ENCODE measurements at regions not wholly inside any gene's neighbourhood (a gene's known extent, or its start where the extent isn't known, plus 50 kb on each side); places are given as distances from the start of the nearest gene placed in this dataset.
"Not testable (repeated sequence)": the region's sequence is repeated elsewhere in the genome, so short reads cannot be mapped to it uniquely, and the experiment has no call there.

- DNase-seq: no peak
These were observed 102.6 kb downstream of the PLG start for GRCh38 chr6:160804639-160805038.

- no peak for DNase-seq
These were observed 106.2 kb downstream of the PLG start for GRCh38 chr6:160808263-160808662.

DNA sequence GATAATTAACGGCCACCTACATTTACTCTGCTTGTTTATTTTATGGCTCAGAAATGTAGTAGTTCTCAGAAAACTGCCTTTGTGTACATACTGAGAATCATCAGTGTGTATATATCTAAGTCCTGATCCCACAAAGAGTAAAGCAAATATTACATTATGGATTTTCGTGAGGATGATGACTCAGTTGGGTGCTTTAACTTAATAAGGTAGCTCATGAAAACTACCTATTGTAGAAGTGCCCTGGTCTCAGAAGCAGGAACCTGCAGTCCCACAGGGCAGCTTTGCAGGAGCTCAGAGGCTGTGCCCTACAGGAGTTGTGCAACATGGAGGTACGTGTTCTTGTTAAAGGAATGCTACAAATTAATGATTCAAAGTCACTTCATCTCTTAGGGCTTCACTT is 108.2 kb downstream of the PLG start:
- no peak for DNase-seq

GRCh38 chr6:160812097-160812496 is 110.1 kb downstream of the PLG start:
- no peak for DNase-seq

DNA sequence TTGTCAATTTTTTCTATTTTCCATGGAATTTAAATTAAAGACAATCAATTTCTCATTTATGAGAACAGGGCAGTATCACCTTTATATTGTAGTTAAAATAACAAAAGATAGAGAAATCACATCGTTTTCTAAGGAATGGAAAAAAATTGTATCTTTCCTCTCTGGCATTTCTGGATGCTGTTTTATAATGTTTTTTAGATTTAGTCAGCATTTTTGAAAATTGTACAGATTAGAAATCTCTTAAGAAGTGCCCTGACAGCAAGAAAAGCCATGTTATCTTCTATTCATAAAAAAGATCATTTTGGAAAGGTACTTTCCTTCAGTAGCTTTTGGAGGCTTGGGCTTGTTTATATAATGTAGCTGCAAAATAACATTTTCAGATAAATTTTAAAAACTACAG is 116.9 kb downstream of the PLG start:
- DNase-seq: no peak

DNA sequence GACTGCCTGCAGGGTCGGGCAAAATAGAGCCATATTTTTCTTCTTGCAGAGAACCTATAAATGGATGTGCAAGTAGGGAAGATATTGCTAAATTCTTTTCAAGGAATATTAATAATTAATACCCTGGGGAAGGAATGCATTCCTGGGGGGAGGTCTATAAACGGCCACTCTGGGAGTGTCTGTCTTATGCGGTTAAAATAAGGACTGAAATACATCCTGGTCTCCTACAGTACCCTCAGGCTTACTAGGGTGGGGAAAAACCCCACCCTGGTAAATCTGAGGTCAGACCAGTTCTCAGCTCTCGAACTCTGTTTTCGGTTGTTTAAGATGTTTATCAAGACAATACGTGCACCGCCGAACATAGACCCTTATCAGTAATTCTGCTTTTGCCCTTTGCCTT is 118.6 kb downstream of the PLG start:
- not testable (repeated sequence) for DNase-seq

DNA sequence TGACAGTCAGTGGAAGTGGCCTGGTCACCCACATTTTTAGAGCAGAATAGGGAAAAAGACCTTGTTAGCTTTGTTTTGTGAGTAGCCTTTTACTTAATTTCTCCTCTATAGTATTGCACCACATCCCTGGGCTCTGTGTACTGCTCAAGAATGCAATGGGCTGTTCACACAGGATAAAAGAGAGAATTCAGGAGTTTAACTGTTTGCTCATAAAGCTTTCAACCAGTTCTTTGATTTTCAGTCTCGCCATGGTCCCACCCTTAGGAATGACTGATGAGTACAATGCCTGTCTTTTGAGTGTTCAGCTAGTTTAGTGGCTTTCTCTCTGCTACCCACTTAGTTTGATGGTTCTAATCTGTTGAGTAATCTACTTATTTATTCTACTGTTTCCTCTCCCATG is 129.7 kb downstream of the PLG start:
- DNase-seq: no peak

DNA sequence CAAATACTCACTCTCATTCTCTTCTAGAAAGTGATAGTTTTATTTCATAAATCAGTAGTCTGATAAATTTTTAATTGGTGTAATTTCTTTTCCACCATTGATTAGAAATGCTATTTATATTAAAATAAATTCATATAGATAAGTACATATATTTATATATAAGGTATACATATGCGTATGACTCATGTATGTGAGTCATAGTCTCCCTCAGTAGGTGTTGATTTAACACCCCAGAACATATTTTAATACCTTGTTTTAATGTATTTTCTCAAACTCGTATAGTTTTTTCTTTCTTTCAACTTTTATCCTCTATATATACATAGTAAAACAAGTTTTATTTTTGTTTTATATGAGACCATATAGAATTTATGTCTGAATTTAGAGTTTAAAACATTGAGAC is 130.4 kb downstream of the PLG start:
- DNase-seq: no peak

DNA sequence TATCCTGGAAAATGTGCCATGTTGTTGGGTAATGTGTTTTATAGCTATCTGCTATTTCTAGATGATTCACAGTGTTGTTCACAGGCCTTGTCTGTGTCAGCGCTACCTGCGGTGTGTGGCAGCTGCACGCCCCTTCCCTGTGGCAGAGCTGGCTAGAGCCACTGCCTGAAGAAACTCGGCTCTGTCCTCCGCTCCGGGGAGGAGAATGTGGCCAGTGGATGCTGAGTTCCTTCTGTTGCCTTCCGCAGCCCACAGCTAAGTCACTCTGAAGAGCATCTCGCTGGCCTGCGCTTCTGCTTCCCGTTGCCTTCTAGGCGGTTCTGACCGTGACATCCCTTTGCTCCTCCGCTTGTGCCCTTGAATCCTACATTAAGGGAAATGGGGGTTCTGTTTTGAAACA is 135.1 kb downstream of the PLG start:
- DNase-seq: no peak

- DNase-seq: no peak
These were observed 140.5 kb upstream of the MAP3K4 start for GRCh38 chr6:160851031-160851430.

- DNase-seq: no peak
These were observed 137.6 kb upstream of the MAP3K4 start for GRCh38 chr6:160853946-160854345.

- DNase-seq: no peak
These were observed 132.7 kb upstream of the MAP3K4 start for GRCh38 chr6:160858886-160859285.

GRCh38 chr6:160859822-160860221 is 131.7 kb upstream of the MAP3K4 start:
- no peak for DNase-seq

DNA sequence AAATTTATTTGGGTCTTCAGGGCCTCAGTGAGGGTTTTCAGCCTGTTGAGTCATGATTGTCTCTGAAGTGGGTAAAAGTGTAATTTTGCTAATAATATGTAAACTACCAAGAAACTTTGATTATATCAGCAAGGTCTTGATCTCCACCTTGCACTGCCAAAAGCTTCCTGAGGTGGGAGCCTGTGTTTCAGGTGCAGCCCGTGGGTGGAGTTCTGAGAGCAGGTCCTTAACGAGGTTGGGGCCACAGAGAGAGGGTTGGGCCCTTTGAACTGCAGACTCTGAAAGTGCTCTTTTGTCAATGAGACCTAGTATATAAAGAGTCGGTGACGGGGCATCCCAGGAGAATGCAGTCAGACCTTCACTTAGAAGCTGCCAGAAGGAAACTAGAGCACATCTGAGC is 129.7 kb upstream of the MAP3K4 start:
- no peak for DNase-seq

- DNase-seq: no peak
These were observed 127.8 kb upstream of the MAP3K4 start for GRCh38 chr6:160863782-160864181.

- no peak for DNase-seq
These were observed 120.2 kb upstream of the MAP3K4 start for GRCh38 chr6:160871320-160871719.

GRCh38 chr6:160881148-160881808 is 110.3 kb upstream of the MAP3K4 start:
- DNase-seq: no peak

GRCh38 chr6:160882006-160882405 is 109.6 kb upstream of the MAP3K4 start:
- no peak for DNase-seq

GRCh38 chr6:160882791-160883279 is 108.7 kb upstream of the MAP3K4 start:
- no peak for DNase-seq

GRCh38 chr6:160883560-160883959 is 108.0 kb upstream of the MAP3K4 start:
- no peak for DNase-seq

GRCh38 chr6:160883999-160884398 is 107.6 kb upstream of the MAP3K4 start:
- no peak for DNase-seq

- not testable (repeated sequence) for DNase-seq
These were observed 102.4 kb upstream of the MAP3K4 start for GRCh38 chr6:160889148-160889547.

- no peak for DNase-seq
These were observed 99.9 kb upstream of the MAP3K4 start for GRCh38 chr6:160891690-160892089.

DNA sequence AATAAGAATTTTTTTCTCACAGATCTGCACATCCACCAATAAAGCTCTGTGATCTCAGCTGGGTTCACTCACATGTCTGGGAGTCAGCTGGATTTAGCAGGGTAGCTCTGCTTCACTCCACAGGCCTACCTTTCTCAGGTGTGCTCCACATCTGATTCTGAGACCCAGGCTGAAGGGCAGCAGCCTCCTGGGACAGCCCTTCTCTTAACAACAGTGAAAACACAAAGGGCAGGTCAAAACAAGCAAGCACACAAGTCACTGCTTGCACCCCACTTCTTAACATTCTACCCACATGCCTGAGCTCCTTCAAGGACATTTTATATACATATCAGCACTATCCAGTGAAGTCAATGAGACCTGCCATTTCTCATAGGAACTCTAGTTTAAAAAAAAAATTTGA is 96.0 kb upstream of the MAP3K4 start:
- no peak for DNase-seq

Measured in right kidney (tissue), 1 donor.